ENCODE measurements at regions not wholly inside any gene's neighbourhood (a gene's known extent, or its start where the extent isn't known, plus 50 kb on each side); places are given as distances from the start of the nearest gene placed in this dataset.
A peak's percentile ranks its signal among the peaks of the same experiment; 100 is the strongest.
"Not testable (repeated sequence)": the region's sequence is repeated elsewhere in the genome, so short reads cannot be mapped to it uniquely, and the experiment has no call there.

GRCh38 chr2:393711-394696 lies 106.1 kb upstream of the ALKAL2 start:
- peak; percentile 33 to 79 (median 64) for DNase-seq

DNA sequence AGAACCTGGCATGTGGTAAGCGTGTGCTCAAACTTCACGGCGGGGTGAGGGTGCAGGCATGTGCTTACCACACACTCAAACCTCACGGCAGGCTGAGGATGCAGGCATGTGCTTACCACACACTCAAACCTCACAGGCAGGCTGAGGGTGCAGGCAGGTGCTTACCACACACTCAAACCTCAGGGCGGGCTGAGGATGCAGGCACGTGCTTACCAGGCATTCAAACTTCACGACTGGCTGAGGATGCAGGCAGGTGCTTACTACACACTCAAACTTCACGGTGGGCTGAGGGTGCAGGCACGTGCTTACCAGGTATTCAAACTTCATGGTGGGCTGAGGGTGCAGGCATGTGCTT lies 105.0 kb upstream of the ALKAL2 start:
- DNase-seq, result peak in 1 of 6 experiments; percentile 1

DNA sequence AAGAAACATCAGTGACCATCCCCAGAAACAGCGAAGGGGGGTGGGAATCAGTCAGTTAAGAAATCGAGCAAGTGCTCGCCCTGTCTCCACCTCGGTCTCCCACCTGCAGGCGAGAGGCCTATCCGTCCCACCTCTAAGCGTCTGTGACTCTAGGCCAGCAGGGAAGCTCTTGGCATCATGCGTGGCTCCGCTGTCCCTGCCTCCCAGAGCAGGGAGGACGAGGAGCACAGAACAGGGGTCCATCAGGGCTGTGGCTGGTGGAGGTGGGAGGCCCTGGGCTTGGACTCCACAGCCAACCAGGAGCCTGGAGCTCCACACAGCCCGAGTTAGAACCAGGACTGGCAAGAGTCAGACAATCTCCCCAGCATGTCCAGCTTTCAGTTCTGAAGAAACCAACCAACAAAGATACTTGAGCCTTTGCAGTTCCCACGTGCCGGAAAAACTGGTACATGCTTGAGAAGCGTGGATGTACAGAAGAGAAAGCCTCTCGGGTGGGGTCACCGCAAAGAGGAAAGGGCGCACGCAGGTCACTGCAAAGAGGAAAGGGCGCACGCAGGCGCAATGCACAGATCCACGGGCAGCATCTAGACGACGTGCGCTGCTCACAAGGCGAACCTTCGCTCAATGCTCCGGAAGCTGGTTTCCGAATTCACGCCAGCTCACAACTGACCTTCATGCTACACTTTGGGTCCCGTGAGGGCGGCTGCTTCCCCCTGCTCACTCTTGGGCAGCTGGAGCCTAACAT lies 104.5 kb upstream of the ALKAL2 start:
- no peak for DNase-seq

- no peak for DNase-seq
Observed at GRCh38 chr2:391696-392095, 103.8 kb upstream of the ALKAL2 start.

GRCh38 chr2:390959-391358 lies 103.1 kb upstream of the ALKAL2 start:
- no peak for DNase-seq

DNA sequence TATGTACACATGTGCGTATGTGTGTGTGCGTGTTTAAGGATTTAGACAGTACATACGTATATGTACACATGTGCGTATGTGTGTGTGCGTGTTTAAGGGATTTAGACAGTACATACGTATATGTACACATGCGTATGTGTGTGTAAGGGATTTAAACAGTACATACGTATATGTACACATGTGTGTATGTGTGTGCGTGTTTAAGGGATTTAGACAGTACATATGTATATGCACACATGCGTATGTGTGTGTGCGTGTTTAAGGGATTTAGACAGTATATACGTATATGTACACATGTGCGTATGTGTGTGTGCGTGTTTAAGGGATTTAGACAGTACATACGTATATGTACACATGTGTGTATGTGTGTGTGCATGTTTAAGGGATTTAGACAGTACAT lies 102.1 kb upstream of the ALKAL2 start:
- not testable (repeated sequence) for DNase-seq

- DNase-seq, result not testable (repeated sequence)
Observed at GRCh38 chr2:388752-389151, 100.9 kb upstream of the ALKAL2 start.

DNA sequence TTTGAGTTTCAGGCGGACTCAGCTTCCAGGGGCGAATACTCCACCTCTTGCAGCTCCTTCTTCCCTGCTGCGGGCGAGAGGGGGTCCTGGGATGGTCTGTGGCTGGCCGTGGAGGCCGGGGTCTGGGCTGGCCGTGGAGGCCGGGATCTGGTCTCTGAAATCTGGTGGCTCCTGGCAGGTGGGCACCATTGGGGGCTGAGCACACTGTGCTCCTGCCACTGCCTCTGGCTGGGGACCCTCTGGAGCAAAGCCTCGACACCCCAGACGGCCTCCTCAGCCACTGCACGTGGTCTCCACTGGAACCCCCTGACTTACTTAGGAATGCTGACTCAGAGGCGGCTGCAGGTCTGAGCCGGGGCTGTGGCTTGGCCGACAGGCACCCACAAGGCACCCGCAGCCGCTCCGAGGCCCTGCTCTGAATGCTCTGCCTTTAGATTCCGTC lies 100.1 kb upstream of the ALKAL2 start:
- no peak for DNase-seq

GRCh38 chr2:386406-387103 lies 98.7 kb upstream of the ALKAL2 start:
- DNase-seq, result no peak

DNA sequence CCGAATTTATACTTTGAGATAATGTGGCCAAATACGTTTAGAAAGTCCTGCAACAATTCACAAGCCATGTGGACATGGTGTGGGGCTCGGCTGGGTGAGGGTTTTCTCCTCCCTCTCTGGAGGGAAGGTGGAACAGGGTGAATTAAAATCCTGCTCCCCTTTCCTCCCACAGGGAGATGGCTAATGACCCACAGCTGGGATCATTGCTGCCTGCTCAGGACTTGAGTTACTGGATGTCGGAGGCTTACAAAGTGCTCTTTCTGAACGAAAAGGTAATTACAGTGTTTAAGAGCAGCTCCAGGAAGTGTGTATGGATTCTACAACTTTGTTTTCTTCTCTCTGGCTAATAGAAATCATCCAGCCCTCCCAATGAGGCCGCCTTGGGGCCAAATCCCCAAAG lies 97.9 kb upstream of the ALKAL2 start:
- DNase-seq, result no peak

DNA sequence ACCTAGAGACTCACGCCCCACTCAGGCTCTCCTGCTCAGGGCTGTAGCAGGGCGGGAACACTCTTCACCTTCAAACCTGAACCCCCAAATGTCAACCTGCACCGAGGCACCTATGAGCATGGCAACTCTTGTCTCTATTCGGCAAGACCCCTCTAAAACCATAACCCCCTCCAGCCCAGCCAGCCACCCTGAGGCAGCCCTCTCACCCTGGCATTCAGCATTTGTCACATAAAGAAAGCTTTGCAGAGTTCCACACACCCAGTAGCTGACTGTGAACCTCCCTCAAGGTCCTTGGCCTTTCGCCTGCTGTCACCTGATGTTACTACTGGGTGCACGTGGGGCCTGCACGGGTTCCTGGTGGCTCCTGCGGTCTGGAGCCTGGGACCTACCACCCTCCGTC lies 97.2 kb upstream of the ALKAL2 start:
- no peak for DNase-seq

DNA sequence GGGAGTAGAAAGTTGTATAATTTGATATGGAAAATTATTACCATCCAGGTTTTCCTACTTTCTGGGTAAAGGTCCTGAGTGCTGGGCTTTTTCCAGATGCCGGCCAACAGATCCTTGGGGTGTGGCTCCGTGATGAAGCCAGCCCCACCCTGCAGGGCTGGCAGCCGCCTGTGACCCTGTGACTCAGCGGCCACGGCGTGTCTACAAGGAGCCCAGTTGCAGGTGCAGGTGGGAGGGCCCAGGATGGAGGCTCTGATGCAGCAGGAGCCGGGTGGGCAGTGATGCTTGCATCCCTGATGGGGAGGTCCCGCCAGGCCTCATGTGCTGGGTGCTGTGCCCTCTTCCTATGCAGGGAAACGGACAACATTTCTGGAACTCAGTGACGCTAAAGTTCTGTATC lies 96.0 kb upstream of the ALKAL2 start:
- no peak for DNase-seq

DNA sequence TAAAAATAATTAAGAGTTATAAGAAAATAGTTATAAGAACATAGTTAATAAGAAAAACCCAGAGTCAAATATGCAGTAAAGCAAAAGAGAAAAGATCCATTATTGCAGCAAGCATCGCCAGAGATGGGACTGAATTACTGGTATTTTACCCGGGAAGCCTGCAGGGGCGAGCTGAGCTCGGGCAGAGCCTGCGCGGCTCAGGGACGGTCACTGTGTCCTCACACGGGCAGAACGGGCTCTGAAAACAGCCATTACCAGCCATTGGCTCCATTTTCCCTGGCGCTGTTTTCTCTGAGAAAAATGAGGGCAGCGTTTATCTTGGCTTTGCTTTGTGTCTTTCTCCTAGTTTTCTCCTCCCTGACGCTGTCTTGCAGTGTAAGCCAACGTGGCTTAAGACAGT lies 95.3 kb upstream of the ALKAL2 start:
- DNase-seq, result no peak

DNA sequence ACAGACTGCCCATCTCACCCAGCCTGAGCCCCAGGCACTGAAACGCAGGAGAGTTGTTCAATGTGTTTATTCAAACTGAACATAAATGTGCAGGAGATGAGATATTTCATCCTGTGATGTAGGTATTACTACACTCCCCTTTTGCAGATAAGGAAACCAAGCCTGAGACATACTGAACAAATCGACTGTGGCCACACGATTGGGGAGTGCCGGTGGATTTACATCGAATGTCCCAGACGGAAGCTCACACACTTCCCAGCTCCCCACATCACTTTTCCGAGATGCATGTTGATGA lies 94.8 kb upstream of the ALKAL2 start:
- DNase-seq, result no peak

GRCh38 chr2:381941-382727 lies 94.2 kb upstream of the ALKAL2 start:
- DNase-seq, result no peak

- no peak for DNase-seq
Observed at GRCh38 chr2:381181-381580, 93.3 kb upstream of the ALKAL2 start.

DNA sequence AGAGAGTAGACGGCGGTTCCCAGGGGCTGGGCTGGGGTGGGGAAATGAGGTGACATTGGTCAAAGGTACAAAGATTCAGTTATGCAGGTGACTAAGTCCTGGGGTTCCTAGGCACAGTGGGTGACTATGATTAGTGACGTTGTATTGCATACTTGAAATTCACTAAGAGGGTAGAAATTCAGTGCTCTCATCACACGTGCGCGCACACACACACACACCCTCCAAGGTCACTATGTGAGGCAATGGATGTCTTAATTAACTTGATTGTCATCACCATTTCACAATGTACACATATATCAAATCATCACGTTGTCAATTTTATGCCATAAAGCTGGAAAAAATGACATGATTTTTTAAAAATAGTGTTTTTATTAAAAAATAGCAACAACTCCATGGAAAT lies 92.9 kb upstream of the ALKAL2 start:
- no peak for DNase-seq

DNA sequence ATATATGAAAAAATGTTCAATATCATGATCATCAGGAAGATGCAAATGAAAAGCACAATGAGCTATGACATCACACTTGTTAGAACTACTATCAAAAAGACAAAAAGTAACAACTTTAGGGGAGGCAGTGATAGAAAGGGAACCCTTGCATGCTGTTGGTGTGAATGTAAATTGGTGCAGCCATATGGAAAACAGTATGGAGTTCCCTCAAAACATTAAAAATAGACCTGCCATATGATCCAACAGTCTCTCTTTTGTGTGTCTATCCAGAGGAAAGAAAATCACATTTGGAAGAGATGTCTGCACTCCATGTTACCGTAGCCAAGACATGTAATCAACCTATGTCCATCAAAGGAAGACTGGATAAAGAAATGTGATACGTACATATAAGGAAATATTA lies 92.3 kb upstream of the ALKAL2 start:
- no peak for DNase-seq

- no peak for DNase-seq
Observed at GRCh38 chr2:379778-380177, 91.9 kb upstream of the ALKAL2 start.

DNA sequence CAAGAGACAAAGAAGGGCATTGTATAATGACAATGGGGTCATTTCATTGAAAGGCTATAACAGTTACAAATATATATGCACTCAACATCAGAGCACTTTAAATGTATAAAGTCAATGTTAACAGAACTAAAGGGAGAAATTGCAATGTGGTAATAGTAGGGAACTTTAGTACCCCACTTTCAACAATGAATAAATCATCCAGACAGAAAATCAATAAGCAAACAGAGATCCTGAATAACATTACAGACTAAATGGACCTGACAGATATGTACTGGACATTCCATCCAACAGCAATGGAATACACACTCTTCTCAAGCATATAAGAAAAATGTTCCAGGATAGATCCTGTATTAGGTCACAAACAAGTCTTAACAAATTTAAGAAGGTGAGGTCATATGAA lies 90.5 kb upstream of the ALKAL2 start:
- no peak for DNase-seq

DNA sequence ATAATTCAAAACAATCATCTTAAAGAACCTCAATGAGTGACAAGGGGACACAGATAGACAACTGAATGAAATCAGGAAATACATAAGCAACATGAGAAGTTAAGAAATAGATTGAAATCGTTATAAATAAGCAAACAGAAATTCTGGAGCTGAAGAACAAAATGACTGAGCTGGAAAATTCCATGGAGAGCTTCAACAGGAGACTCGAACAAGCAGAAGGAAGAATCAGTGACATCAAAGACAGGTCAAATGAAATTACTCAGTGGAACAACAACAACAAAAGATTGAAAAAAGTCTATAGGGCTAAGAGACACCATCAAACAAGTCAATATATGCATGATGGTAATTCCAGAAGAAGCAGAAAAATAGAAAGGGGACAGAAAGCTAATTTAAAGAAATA lies 89.5 kb upstream of the ALKAL2 start:
- DNase-seq, result no peak

DNA sequence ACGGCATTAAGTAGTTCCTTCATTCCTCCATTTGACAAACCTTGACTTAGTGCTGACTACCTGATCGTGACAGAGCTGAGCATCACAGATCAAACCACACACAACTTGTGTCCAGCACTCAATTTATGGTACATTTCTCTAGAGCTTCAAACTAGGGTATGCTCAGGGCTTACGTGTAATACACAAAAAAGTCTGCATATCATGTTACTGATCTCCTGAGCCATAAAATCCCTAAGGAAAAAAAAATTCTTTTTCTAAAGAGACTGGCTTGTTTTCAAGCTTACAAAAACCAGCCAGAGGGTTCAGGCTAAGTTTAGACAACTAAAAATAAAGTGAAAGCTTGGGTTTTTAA lies 88.0 kb upstream of the ALKAL2 start:
- no peak for DNase-seq

All from stimulated activated naive CD4-positive, alpha-beta T cell (primary cell).